ENCODE measurements at regions not wholly inside any gene's neighbourhood (a gene's known extent, or its start where the extent isn't known, plus 50 kb on each side); places are given as distances from the start of the nearest gene placed in this dataset.

- H3K27ac ChIP-seq = no peak overlapping the region
Measured at GRCh38 chr7:116337018-116337417, 126.7 kb downstream of the TES start.

GRCh38 chr7:116337800-116338199, 127.5 kb downstream of the TES start:
- Histone ChIP-seq H3K27ac (no peak overlapping the region), H3K4me1 (peaks cover 0 to 22% (median 10%) of the 10 kb centered on the region in 4 donors), H3K27me3 (no peaks in the 10 kb centered on the region), H3K9me3 (no peaks in the 10 kb centered on the region), H3K36me3 (no peaks in the 10 kb centered on the region), H3K4me3 (no peak overlapping the region)
- intact Hi-C loops (cut with DNase I) = no loop called here
- DNase-seq (no peak), ATAC-seq (no peak)
- TF ChIP-seq CTCF (IDR thresholded peaks at IDR 0.05) (no peak), POLR2A (IDR thresholded peaks at IDR 0.05) (no peak)

More at GRCh38 chr7:116337018-116337417, 126.7 kb downstream of the TES start:
- no peaks in the 10 kb centered on the region for H3K36me3 ChIP-seq
- WGBS (ENCODE audit: insufficient coverage, low coverage, low lambda C conversion rate, missing lambda C conversion rate) = 70% methylated on average over 2 of the region's 2 CpGs
- no peaks in the 10 kb centered on the region for H3K9me3 ChIP-seq
- H3K4me3 ChIP-seq = no peak overlapping the region
- H3K27me3 ChIP-seq = no peaks in the 10 kb centered on the region
- no peak for TF ChIP-seq POLR2A (IDR thresholded peaks at IDR 0.05)
- TF ChIP-seq CTCF (IDR thresholded peaks at IDR 0.05) = no peak
- no peak for DNase-seq
- intact Hi-C loops (cut with DNase I) = no loop called here
- ATAC-seq = no peak
- peaks cover 0 to 22% (median 10%) of the 10 kb centered on the region in 4 donors for H3K4me1 ChIP-seq

- Histone ChIP-seq H3K27me3 (no peaks in the 10 kb centered on the region), H3K4me1 (peaks cover 0 to 22% (median 10%) of the 10 kb centered on the region in 4 donors), H3K4me3 (no peak overlapping the region), H3K9me3 (no peaks in the 10 kb centered on the region), H3K27ac (peak overlapping the region in 2 of 3 donors; percentile 41 to 44), H3K36me3 (no peaks in the 10 kb centered on the region)
- 12% methylated on average over 3 of the region's 3 CpGs for WGBS (ENCODE audit: insufficient coverage, low coverage, low lambda C conversion rate, missing lambda C conversion rate)
- intact Hi-C loops (cut with DNase I) = no loop called here
- TF ChIP-seq POLR2A (IDR thresholded peaks at IDR 0.05) = no peak
- no peak for TF ChIP-seq CTCF (IDR thresholded peaks at IDR 0.05)
- DNase-seq (peak in 1 of 3 donors; percentile 56), ATAC-seq (peak; percentile 93 to 98 (median 94))
Measured at GRCh38 chr7:116339564-116339963, 129.2 kb downstream of the TES start.

GRCh38 chr7:116340201-116340847, 130.0 kb downstream of the TES start:
- Histone ChIP-seq H3K4me3 (no peak overlapping the region), H3K36me3 (no peaks in the 10 kb centered on the region), H3K27ac (peak overlapping the region in 1 of 3 donors; percentile 13), H3K4me1 (peaks cover 0 to 22% (median 10%) of the 10 kb centered on the region in 4 donors), H3K9me3 (no peaks in the 10 kb centered on the region), H3K27me3 (no peaks in the 10 kb centered on the region)
- DNase-seq = no peak
- 65% methylated on average over 4 of the region's 4 CpGs for WGBS (ENCODE audit: insufficient coverage, low coverage, low lambda C conversion rate, missing lambda C conversion rate)
- no peak for ATAC-seq
- intact Hi-C loops (cut with DNase I) = no loop called here
- TF ChIP-seq CTCF (IDR thresholded peaks at IDR 0.05) (no peak), POLR2A (IDR thresholded peaks at IDR 0.05) (no peak)
